ENCODE measurements at regions not wholly inside any gene's neighbourhood (a gene's known extent, or its start where the extent isn't known, plus 50 kb on each side); places are given as distances from the start of the nearest gene placed in this dataset.

GRCh38 chr12:60120199-60120598 is 524.4 kb downstream of the SLC16A7 start:
- no peak for TF ChIP-seq REST (tag by site-specific recombination; IDR thresholded peaks at IDR 0.05)
- no peak for TF ChIP-seq YY1 (tag by site-specific recombination; IDR thresholded peaks at IDR 0.05)
- no peak for TF ChIP-seq CTCF (tag by site-specific recombination; IDR thresholded peaks at IDR 0.05)
- no peak for TF ChIP-seq HIC1 (tag by site-specific recombination; IDR thresholded peaks at IDR 0.05)
- no peak for TF ChIP-seq ZNF513 (tag by site-specific recombination; IDR thresholded peaks at IDR 0.05)
- TF ChIP-seq GLIS2 (tag by site-specific recombination; IDR thresholded peaks at IDR 0.05): no peak

Data from HEK293 (cell line).